OCI-LY7 (cell line): ENCODE measurements at regions not wholly inside any gene's neighbourhood (a gene's known extent, or its start where the extent isn't known, plus 50 kb on each side); places are given as distances from the start of the nearest gene placed in this dataset.

ENCODE experiments used
- CTCF ChIP-seq: fragments of 200-600 bp; sonication (generic); conservative IDR thresholded peaks from 2 replicates; pipeline ENCODE4 v1.5.1; 2014; ENCODE audit warnings: mild to moderate bottlenecking, antibody characterized with exemption, low read length, moderate library complexity, mixed read lengths
- EZH2phosphoT487 ChIP-seq: fragments of 200-600 bp; sonication (generic); IDR thresholded peaks from 2 replicates; pipeline ENCODE4 v1.6.1; 2018; ENCODE audit warnings: low read depth, borderline replicate concordance, mild to moderate bottlenecking, mixed run types, antibody characterized with exemption, low read length, moderate library complexity, mixed read lengths

- no peak for TF ChIP-seq CTCF
- no peak for TF ChIP-seq EZH2phosphoT487
Observed at GRCh38 chr5:51983161-51983560, 599.9 kb downstream of the ISL1 start.
